ENCODE measurements at regions not wholly inside any gene's neighbourhood (a gene's known extent, or its start where the extent isn't known, plus 50 kb on each side); places are given as distances from the start of the nearest gene placed in this dataset.

DNA sequence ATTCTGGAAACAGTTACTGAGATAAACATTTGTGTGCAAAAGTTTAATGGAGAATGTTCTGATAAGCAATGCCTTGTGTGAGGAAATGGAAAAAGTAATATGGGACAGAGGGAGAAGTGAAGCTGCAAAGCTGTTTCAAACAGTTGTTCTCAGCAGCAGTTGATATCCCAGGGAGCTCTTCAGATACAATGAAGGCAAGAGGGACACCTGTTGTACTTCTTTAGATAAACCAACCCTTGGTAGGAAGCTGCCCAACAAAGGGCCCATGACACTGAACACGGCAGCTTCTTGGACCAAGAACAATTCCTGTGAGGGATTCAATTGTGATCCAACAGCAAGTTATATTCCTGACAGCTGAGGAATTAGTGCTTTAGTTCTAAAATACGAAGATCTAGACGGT is 894.3 kb upstream of the PCDH20 start:
- Mint-ChIP-seq H3K4me3 (ENCODE audit: low read depth) (no peak overlapping the region), H3K9me3 (ENCODE audit: low read depth) (no peaks in the 10 kb centered on the region)

GRCh38 chr13:62305756-62306155 is 890.1 kb upstream of the PCDH20 start:
- Mint-ChIP-seq H3K9me3 (ENCODE audit: low read depth) (peaks cover 5% of the 10 kb centered on the region), H3K27me3 (no peaks in the 10 kb centered on the region), H3K4me3 (ENCODE audit: low read depth) (no peak overlapping the region), H3K4me1 (ENCODE audit: low read depth) (peaks cover 7% of the 10 kb centered on the region), H3K36me3 (ENCODE audit: insufficient read depth) (no peaks in the 10 kb centered on the region), H3K27ac (no peak overlapping the region)
- no peak for DNase-seq (ENCODE audit: low spot score, unreplicated experiment)
- TF ChIP-seq, protein P1, sequence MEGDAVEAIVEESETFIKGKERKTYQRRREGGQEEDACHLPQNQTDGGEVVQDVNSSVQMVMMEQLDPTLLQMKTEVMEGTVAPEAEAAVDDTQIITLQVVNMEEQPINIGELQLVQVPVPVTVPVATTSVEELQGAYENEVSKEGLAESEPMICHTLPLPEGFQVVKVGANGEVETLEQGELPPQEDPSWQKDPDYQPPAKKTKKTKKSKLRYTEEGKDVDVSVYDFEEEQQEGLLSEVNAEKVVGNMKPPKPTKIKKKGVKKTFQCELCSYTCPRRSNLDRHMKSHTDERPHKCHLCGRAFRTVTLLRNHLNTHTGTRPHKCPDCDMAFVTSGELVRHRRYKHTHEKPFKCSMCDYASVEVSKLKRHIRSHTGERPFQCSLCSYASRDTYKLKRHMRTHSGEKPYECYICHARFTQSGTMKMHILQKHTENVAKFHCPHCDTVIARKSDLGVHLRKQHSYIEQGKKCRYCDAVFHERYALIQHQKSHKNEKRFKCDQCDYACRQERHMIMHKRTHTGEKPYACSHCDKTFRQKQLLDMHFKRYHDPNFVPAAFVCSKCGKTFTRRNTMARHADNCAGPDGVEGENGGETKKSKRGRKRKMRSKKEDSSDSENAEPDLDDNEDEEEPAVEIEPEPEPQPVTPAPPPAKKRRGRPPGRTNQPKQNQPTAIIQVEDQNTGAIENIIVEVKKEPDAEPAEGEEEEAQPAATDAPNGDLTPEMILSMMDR (IDR thresholded peaks at IDR 0.05; ENCODE audit: unreplicated experiment): no peak

More for the DNA sequence above, 894.3 kb upstream of the PCDH20 start:
- peaks cover 4% of the 10 kb centered on the region for H3K4me1 Mint-ChIP-seq (ENCODE audit: low read depth)
- no peaks in the 10 kb centered on the region for H3K36me3 Mint-ChIP-seq (ENCODE audit: insufficient read depth)
- TF ChIP-seq, protein P1 (IDR thresholded peaks at IDR 0.05; ENCODE audit: unreplicated experiment): no peak
- H3K27ac Mint-ChIP-seq: no peak overlapping the region
- H3K27me3 Mint-ChIP-seq: no peaks in the 10 kb centered on the region
- DNase-seq (ENCODE audit: low spot score, unreplicated experiment): no peak

DNA sequence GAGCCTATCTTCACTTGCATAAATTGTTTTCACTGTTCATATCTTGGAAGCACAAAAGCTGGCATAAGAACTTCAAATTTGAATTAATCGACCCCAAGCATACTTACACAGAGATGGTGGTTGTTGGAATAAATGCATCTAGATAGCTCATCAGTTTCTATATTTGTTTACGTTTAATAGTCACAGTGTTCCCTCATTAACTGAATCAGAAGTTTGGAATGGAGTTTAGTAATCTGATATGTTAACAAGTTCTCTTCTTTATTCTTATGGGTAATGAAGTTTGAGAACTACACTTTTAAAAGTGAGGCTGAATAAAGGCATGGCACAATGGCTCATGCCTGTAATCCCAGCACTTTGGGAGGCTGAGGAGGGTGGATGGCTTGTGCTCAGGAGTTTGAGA is 886.7 kb upstream of the PCDH20 start:
- Mint-ChIP-seq H3K27ac (no peak overlapping the region), H3K9me3 (ENCODE audit: low read depth) (peaks cover 5% of the 10 kb centered on the region), H3K4me1 (ENCODE audit: low read depth) (peaks cover 8% of the 10 kb centered on the region), H3K4me3 (ENCODE audit: low read depth) (no peak overlapping the region), H3K36me3 (ENCODE audit: insufficient read depth) (no peaks in the 10 kb centered on the region), H3K27me3 (no peaks in the 10 kb centered on the region)
- TF ChIP-seq, protein P1 (IDR thresholded peaks at IDR 0.05; ENCODE audit: unreplicated experiment): no peak
- no peak for DNase-seq (ENCODE audit: low spot score, unreplicated experiment)

DNA sequence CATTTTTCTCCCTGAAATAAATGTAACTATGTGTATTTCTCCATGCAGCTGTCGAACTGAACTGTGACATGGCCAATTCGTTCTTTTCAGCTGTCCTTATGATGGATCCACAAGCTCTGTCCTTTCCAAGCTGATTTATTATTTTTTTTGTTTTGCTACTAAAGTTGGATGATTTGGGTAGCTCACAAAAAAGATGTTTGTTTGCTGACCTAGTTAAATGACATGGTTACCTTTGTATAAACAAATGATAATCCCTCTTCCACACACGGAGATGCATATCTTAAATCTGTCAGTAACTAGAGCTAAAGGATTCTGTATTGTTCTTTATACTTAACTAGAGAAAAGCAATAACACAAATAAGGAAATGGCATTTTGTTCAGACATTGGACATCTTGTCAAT is 884.3 kb upstream of the PCDH20 start:
- DNase-seq (ENCODE audit: low spot score, unreplicated experiment): no peak
- peaks cover 5% of the 10 kb centered on the region for H3K9me3 Mint-ChIP-seq (ENCODE audit: low read depth)
- peaks cover 4% of the 10 kb centered on the region for H3K4me1 Mint-ChIP-seq (ENCODE audit: low read depth)
- H3K27ac Mint-ChIP-seq: no peak overlapping the region
- TF ChIP-seq, protein P1 (IDR thresholded peaks at IDR 0.05; ENCODE audit: unreplicated experiment): no peak
- no peaks in the 10 kb centered on the region for H3K36me3 Mint-ChIP-seq (ENCODE audit: insufficient read depth)
- H3K4me3 Mint-ChIP-seq (ENCODE audit: low read depth): no peak overlapping the region
- H3K27me3 Mint-ChIP-seq: no peaks in the 10 kb centered on the region

GRCh38 chr13:62296812-62297211 is 881.2 kb upstream of the PCDH20 start:
- no peaks in the 10 kb centered on the region for H3K9me3 Mint-ChIP-seq (ENCODE audit: low read depth)
- TF ChIP-seq, protein P1 (IDR thresholded peaks at IDR 0.05; ENCODE audit: unreplicated experiment): no peak
- DNase-seq (ENCODE audit: low spot score, unreplicated experiment): no peak
- H3K27me3 Mint-ChIP-seq: no peaks in the 10 kb centered on the region
- H3K36me3 Mint-ChIP-seq (ENCODE audit: insufficient read depth): no peaks in the 10 kb centered on the region
- H3K27ac Mint-ChIP-seq: no peak overlapping the region
- H3K4me3 Mint-ChIP-seq (ENCODE audit: low read depth): no peak overlapping the region
- peaks cover 1% of the 10 kb centered on the region for H3K4me1 Mint-ChIP-seq (ENCODE audit: low read depth)
